GM12878 (cell line): ENCODE measurements at regions not wholly inside any gene's neighbourhood (a gene's known extent, or its start where the extent isn't known, plus 50 kb on each side); places are given as distances from the start of the nearest gene placed in this dataset.

Experiments used
- CHD2 ChIP-seq: IDR thresholded peaks from 2 replicates; pipeline ENCODE4 v1.6.1; 2011; ENCODE audit warnings: low read depth, low read length, improper control_type of control experiment, borderline replicate concordance
- EP300 ChIP-seq, 2 experiments: fragments of 150-350 bp in 1 of 2; IDR thresholded peaks; 2 replicates each; pipeline ENCODE4 v1.6.1; 2011 to 2012; ENCODE audit warnings: low read depth in 2 of 2, low read length in 2 of 2, borderline replicate concordance in 1 of 2, improper control_type of control experiment in 1 of 2, inconsistent platforms in 1 of 2; ENCODE audit not compliant: control insufficient read depth in 1 of 2
- FOXK2 ChIP-seq: fragments of 450-650 bp; IDR thresholded peaks from 2 replicates; pipeline ENCODE4 v1.6.1; 2017; ENCODE audit warnings: mild to moderate bottlenecking, moderate library complexity
- HDGF ChIP-seq: fragments of 450-650 bp; IDR thresholded peaks from 2 replicates; pipeline ENCODE4 v1.6.1; 2016; ENCODE audit warnings: antibody characterized with exemption
- NBN ChIP-seq: fragments of 450-650 bp; IDR thresholded peaks from 2 replicates; pipeline ENCODE4 v1.6.1; 2016
- POLR2A ChIP-seq: IDR thresholded peaks from 2 replicates; pipeline ENCODE4 v1.6.1; 2011; ENCODE audit warnings: low read depth, mild to moderate bottlenecking, low read length
- TF ChIP-seq, protein P1 (sequence below), 3 experiments: IDR thresholded peaks in 2 of 3; conservative IDR thresholded peaks in 1 of 3; 2 replicates each; pipeline ENCODE4 v1.5.1; 2011; ENCODE audit warnings: low read depth in 3 of 3, low read length in 3 of 3, mild to moderate bottlenecking in 3 of 3, control low read depth in 2 of 3, moderate library complexity in 2 of 3, inconsistent platforms in 1 of 3, mixed read lengths in 1 of 3; ENCODE audit not compliant: control insufficient read depth in 2 of 3, insufficient read depth in 1 of 3; ENCODE audit errors: extremely low read depth in 1 of 3
- TF ChIP-seq, protein P2 (sequence below): fragments of 450-650 bp; formaldehyde crosslinking; IDR thresholded peaks from 2 replicates; pipeline ENCODE4 v1.4.0; 2022; ENCODE audit warnings: mild to moderate bottlenecking, moderate library complexity

DNA sequence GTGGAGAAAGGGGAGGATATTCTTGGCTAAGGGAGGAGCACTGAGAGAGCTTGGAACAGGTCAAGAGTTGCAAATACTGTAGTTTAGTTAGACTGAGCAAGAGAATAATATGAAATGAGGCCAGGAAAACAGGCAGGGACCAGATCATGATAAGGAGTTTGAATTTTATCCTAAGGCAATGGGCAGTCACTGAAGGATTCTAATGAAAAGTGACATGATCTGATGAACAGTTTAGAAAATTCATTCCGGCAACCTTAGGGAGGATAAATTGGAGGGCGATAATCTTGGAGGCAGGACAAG is 276.1 kb downstream of the PLK2 start:
- no peak for TF ChIP-seq POLR2A
- TF ChIP-seq, protein P1, sequence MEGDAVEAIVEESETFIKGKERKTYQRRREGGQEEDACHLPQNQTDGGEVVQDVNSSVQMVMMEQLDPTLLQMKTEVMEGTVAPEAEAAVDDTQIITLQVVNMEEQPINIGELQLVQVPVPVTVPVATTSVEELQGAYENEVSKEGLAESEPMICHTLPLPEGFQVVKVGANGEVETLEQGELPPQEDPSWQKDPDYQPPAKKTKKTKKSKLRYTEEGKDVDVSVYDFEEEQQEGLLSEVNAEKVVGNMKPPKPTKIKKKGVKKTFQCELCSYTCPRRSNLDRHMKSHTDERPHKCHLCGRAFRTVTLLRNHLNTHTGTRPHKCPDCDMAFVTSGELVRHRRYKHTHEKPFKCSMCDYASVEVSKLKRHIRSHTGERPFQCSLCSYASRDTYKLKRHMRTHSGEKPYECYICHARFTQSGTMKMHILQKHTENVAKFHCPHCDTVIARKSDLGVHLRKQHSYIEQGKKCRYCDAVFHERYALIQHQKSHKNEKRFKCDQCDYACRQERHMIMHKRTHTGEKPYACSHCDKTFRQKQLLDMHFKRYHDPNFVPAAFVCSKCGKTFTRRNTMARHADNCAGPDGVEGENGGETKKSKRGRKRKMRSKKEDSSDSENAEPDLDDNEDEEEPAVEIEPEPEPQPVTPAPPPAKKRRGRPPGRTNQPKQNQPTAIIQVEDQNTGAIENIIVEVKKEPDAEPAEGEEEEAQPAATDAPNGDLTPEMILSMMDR (IDR thresholded peaks at IDR 0.05 in 2 of 3, conservative IDR thresholded peaks at IDR 0.05 in 1 of 3; ENCODE audit: control insufficient read depth in 2 of 3, extremely low read depth in 1 of 3, insufficient read depth in 1 of 3, low read depth in 3 of 3, low read length in 3 of 3): no peak
- no peak for TF ChIP-seq EP300 (IDR thresholded peaks at IDR 0.05; ENCODE audit: borderline replicate concordance in 1 of 2, control insufficient read depth in 1 of 2, low read depth in 2 of 2, low read length in 2 of 2)
- no peak for TF ChIP-seq HDGF
- TF ChIP-seq NBN: no peak
- TF ChIP-seq CHD2: no peak
- TF ChIP-seq, protein P2, sequence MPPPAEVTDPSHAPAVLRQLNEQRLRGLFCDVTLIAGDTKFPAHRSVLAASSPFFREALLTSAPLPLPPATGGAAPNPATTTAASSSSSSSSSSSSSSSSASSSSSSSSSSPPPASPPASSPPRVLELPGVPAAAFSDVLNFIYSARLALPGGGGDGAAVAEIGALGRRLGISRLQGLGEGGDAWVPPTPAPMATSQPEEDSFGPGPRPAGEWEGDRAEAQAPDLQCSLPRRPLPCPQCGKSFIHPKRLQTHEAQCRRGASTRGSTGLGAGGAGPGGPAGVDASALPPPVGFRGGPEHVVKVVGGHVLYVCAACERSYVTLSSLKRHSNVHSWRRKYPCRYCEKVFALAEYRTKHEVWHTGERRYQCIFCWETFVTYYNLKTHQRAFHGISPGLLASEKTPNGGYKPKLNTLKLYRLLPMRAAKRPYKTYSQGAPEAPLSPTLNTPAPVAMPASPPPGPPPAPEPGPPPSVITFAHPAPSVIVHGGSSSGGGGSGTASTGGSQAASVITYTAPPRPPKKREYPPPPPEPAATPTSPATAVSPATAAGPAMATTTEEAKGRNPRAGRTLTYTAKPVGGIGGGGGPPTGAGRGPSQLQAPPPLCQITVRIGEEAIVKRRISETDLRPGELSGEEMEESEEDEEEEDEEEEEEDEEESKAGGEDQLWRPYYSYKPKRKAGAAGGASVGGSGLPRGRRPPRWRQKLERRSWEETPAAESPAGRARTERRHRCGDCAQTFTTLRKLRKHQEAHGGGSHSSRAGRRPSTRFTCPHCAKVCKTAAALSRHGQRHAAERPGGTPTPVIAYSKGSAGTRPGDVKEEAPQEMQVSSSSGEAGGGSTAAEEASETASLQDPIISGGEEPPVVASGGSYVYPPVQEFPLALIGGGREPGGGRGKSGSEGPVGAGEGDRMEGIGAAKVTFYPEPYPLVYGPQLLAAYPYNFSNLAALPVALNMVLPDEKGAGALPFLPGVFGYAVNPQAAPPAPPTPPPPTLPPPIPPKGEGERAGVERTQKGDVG: no peak
- TF ChIP-seq FOXK2: no peak
